ENCODE measurements at regions not wholly inside any gene's neighbourhood (a gene's known extent, or its start where the extent isn't known, plus 50 kb on each side); places are given as distances from the start of the nearest gene placed in this dataset.
"Not testable (repeated sequence)": the region's sequence is repeated elsewhere in the genome, so short reads cannot be mapped to it uniquely, and the experiment has no call there.

DNA sequence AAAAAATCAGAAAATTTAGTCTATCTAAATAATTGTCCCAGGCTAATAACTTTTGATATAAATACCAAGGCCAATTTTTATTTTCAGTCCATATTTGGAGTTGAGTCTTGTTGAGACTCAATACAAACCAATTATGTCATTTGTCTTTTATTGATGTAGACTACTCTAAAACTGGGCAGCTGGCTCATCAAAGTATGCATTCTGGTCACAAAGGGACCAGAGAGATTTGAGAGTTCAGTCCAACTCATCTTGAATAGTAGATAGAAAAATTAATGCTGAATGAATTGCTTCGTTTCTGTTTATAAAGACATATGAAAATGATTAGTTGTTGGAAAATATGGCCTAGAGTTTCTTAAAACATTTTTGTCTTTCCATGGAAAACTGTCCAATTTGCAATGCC, 412.5 kb upstream of the KLHL4 start:
- no peak for DNase-seq (ENCODE audit: low read depth)

DNA sequence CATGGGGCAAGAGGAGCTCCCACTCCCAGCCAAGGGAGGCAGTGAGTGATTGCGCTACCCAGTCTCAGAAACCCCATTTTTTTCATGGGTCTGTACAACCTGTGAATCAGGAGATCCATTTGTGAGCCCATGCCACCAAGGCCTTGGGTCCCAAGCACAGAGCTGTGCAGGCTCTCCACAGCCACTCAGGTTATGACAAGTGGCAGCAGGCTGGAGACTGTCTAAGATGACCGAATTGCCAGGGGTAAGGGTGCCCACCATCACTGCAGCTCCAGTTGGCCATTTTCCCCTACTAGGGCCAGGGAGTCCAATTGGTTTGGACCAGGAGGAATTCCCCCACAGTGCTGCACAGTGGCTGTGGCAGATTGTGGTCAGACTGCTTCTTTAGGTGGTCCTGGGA, 407.5 kb upstream of the KLHL4 start:
- no peak for DNase-seq (ENCODE audit: low read depth)

DNA sequence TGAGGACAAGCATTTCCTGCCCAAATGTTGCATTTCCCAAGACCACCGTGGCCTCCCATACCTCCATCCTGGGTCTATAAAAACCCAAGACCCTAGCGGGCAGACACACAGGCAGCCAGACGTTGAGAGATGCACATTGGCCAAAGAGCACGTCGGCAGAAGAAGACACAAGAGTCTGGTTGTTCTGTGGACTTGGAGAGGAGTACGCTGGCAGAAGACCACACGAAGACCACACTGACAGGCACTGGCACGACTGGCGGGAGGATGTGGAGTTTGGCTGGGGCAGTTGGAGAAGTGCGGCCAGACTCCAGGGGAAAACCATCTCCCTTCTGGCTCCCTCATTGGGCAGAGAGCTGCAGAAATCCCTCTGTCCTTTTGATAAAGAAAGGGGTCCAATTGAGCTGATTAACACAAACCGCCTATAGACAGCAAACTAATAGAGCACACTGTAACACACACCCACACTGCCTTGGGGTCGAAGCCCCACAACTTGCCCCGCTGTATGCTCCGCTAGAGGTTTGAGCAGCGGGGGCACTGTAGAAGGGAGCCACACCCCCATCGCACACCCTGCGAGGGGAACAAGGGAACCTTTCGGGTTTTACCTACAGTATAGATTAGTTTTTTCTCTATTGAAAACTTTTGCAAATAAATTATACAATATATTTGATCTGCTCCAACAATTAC, 376.7 kb upstream of the KLHL4 start:
- DNase-seq (ENCODE audit: low read depth), result no peak

DNA sequence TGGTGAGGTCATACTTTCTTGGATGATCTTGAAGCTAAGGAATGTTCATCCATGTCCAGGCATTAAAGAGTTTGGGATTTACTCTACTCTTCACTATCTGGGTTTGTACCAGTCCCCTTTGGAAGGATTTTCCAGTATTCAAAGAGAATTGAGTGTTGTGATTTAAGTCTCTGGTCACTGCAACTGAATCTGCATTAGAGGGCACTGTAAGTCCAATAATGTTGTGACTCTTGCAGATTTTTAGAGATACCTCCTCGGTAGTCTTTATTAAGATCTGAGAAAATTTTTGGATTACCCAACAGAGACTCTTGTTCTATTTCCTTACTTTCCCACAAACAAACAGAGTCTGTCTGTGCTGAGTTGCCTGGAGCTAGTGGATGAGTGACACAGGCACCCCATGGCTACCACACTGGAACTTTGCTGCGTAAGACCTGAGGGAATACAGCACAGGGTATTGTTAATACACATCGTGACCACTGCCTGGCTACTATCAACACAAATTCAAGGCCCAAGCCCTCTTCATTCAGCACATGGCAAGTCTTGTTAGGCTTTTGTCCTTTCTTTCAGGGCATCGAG, 357.1 kb upstream of the KLHL4 start:
- no peak for DNase-seq (ENCODE audit: low read depth)

DNA sequence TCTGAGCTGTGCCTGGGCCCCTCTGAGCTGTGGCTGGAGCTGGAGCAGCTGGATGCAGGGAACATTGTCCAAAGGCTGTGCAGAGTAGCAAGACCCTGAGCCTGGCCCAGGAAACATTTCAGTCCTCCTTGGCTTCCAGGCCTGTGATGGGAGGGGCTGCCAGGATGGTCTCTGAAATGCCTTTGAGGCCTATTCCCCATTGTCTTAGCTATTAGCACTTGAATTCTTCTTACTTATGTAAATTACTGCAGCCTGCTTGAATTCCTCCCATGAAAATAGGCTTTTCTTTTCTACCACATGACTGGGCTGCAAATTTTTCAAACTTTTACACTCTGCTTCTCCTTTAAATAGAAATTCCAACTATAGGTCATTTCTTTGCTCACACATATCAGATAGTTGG, 349.8 kb upstream of the KLHL4 start:
- DNase-seq (ENCODE audit: low read depth), result no peak

DNA sequence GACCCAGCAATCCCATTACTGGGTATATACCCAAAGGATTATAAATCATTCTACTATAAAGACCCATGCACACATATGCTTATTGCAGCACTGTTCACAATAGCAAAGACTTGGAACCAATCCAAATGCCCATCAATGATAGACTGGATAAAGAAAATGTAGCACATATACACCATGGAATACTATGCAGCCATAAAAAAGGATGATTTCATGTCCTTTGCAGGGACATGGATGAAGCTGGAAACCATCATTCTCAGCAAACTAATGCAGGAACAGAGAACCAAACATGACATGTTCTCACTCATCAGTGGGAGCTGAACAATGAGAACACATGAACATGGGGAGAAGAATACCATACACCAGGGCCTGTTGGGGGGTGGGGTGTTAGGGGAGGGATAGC, 339.6 kb upstream of the KLHL4 start:
- DNase-seq (ENCODE audit: low read depth), result not testable (repeated sequence)

All from ELR (cell line).